ENCODE measurements at regions not wholly inside any gene's neighbourhood (a gene's known extent, or its start where the extent isn't known, plus 50 kb on each side); places are given as distances from the start of the nearest gene placed in this dataset.

DNA sequence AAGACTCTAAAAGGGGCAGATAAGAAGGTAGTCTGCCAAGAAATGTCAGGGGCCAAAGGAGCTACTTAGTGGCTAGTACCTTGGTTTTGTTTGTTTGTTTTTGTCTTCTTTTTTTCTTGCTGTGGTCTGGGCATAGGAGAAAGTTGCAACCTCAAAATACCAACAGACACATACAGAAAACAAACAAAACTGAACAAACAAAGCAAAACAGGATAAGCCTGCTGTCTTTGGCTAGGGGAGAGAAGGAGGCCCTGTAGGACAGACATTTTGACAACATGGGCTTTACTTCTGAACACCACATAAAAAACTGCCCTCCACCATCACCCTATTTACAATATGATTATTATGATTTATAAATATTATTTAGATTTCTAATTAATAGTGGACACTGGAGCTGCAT is 460.8 kb downstream of the PTH2R start:
- in situ Hi-C loops (cut with MboI; ENCODE audit: low sequenced_read_pairs, unreplicated experiment): no loop called here
- no peak for DNase-seq (ENCODE audit: low spot score)
- TF ChIP-seq, protein P1, sequence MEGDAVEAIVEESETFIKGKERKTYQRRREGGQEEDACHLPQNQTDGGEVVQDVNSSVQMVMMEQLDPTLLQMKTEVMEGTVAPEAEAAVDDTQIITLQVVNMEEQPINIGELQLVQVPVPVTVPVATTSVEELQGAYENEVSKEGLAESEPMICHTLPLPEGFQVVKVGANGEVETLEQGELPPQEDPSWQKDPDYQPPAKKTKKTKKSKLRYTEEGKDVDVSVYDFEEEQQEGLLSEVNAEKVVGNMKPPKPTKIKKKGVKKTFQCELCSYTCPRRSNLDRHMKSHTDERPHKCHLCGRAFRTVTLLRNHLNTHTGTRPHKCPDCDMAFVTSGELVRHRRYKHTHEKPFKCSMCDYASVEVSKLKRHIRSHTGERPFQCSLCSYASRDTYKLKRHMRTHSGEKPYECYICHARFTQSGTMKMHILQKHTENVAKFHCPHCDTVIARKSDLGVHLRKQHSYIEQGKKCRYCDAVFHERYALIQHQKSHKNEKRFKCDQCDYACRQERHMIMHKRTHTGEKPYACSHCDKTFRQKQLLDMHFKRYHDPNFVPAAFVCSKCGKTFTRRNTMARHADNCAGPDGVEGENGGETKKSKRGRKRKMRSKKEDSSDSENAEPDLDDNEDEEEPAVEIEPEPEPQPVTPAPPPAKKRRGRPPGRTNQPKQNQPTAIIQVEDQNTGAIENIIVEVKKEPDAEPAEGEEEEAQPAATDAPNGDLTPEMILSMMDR (IDR thresholded peaks at IDR 0.05; ENCODE audit: borderline replicate concordance, control extremely low read depth, extremely low read depth, insufficient read depth, missing control alignments): no peak

DNA sequence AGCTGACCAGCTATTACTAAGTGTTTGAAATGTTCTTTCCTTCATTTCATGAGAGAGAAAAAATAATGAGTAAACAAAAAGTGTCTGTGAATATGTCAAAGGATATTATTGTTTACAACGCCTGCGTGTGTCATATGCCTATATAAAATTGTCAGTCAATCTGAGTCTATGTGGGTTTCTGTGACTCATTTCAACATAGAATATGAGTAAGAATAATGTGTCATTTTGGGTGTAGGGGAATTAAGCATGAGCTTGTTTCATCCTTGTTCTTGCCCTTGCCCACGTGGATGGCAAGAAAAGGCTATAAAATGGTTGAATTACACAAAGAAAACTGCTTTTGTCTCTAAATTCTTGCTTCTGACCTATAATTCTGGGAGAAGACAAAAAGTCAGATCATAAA is 466.0 kb downstream of the PTH2R start:
- TF ChIP-seq, protein P1 (IDR thresholded peaks at IDR 0.05; ENCODE audit: borderline replicate concordance, control extremely low read depth, extremely low read depth, insufficient read depth, missing control alignments): no peak
- no peak for DNase-seq (ENCODE audit: low spot score)
- in situ Hi-C loops (cut with MboI; ENCODE audit: low sequenced_read_pairs, unreplicated experiment): no loop called here

DNA sequence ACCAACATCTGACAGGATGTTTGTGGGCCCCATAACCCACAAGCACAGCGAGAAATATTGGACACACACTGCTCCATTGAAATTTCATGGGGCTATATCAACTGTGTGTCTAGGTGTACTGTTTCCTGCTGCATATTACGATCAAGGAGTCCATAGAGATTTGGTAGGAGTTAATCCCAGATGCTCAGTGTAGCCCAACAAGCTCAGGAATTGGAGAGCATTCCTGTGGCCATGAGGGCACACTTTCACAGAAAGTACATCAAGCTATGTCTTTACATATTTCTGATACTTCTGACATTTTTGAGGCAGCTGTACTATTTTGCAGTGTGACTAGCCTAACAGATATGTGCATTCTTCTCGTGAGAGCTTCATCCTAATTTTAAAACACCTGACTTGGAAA is 473.1 kb downstream of the PTH2R start:
- in situ Hi-C loops (cut with MboI; ENCODE audit: low sequenced_read_pairs, unreplicated experiment): no loop called here
- no peak for DNase-seq (ENCODE audit: low spot score)

DNA sequence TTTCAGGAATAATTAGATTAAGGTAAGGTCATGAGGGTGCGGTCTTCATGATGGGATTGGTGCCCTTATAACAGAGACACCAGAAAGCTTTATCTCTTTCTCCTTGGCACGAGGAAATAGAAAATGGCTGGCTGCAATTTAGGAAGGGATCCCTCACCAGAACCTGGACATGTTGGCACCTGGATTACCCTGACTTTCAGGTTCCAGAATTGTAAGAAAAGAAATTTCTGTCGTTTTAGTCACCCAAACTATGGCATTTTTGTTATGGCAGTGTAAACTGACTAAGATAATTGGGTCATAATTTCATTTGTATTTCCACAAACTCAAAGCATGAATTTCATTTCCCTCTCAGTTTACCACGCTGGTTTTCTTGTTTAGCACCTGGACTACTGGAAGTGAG is 473.6 kb downstream of the PTH2R start:
- TF ChIP-seq, protein P1 (IDR thresholded peaks at IDR 0.05; ENCODE audit: borderline replicate concordance, control extremely low read depth, extremely low read depth, insufficient read depth, missing control alignments): no peak
- DNase-seq (ENCODE audit: low spot score): no peak
- in situ Hi-C loops (cut with MboI; ENCODE audit: low sequenced_read_pairs, unreplicated experiment): no loop called here

More for the DNA sequence above, 473.1 kb downstream of the PTH2R start:
- TF ChIP-seq, protein P1 (IDR thresholded peaks at IDR 0.05; ENCODE audit: borderline replicate concordance, control extremely low read depth, extremely low read depth, insufficient read depth, missing control alignments): no peak

DNA sequence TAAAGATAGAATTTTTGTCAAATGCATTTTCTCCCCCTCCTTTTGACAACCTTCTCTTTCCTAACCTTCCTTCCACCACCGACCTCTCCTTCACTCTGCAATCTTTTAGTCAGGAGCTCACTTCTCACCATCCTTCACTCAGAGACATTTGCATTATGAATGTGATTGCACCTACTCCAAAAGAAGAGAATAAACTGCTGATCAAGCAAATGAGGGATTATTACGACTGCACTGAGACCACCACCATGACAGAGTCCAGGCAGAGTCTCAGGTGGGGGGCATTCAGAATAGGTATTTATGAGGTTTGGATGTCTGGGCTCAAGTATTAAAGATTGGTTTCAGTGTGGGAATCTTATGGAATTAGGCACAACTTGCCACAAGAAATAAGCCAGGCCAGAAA is 483.9 kb downstream of the PTH2R start:
- TF ChIP-seq, protein P1 (IDR thresholded peaks at IDR 0.05; ENCODE audit: borderline replicate concordance, control extremely low read depth, extremely low read depth, insufficient read depth, missing control alignments): no peak
- no peak for DNase-seq (ENCODE audit: low spot score)
- in situ Hi-C loops (cut with MboI; ENCODE audit: low sequenced_read_pairs, unreplicated experiment): no loop called here

DNA sequence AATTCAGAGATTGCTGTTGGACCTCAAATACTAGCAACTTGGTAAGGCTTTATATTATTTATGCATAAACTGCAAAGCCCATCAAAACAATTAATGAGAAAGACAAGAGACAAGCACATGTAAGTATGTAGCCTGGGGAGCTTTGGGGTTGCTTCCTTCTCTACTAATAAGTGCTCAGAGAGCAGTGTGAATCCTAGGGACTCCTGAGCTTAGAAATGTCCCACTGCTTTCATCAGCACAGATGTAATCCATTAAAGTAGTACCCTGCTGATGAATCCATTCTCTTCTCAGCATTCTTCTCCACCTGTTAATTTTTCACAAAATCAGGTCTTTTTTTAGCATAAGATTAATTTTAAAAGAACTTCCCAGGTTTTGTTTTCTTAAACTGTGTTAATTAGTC is 485.6 kb downstream of the PTH2R start:
- TF ChIP-seq, protein P1 (IDR thresholded peaks at IDR 0.05; ENCODE audit: borderline replicate concordance, control extremely low read depth, extremely low read depth, insufficient read depth, missing control alignments): no peak
- DNase-seq (ENCODE audit: low spot score): no peak
- in situ Hi-C loops (cut with MboI; ENCODE audit: low sequenced_read_pairs, unreplicated experiment): no loop called here

DNA sequence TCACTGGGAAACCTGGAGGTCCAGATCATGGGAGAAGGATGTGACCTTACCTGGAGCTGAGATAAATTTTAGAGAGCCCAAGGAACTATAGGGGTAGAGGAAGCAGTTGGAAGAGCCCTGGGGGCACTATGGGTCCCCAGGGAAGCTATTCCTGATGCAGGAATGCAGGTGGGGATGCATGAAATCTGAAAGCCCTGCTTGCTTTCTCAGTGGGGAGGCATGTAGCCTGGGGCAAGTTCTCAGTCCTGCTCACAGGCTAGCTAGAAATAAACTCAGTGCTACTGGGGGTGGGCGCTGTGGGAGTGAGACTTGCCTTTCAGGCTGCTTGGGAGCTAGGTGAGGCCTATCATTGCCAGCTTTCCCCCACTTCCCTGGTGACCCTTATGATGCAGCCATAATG is 499.7 kb downstream of the PTH2R start:
- TF ChIP-seq, protein P1 (IDR thresholded peaks at IDR 0.05; ENCODE audit: borderline replicate concordance, control extremely low read depth, extremely low read depth, insufficient read depth, missing control alignments): no peak
- in situ Hi-C loops (cut with MboI; ENCODE audit: low sequenced_read_pairs, unreplicated experiment): no loop called here
- no peak for DNase-seq (ENCODE audit: low spot score)

Data from GM13976 (cell line).